WTC11 (cell line): ENCODE measurements at regions not wholly inside any gene's neighbourhood (a gene's known extent, or its start where the extent isn't known, plus 50 kb on each side); places are given as distances from the start of the nearest gene placed in this dataset.

Source experiments
- ATF3 ChIP-seq: sonication (generic); formaldehyde crosslinking; conservative IDR thresholded peaks from 2 replicates; pipeline ENCODE4 v1.8.1; 2022; ENCODE audit warnings: mild to moderate bottlenecking, missing genetic modification reagents
- CTCF ChIP-seq: fragments of 200-600 bp; IDR thresholded peaks from 2 replicates; pipeline ENCODE4 v1.8.0; 2022; ENCODE audit warnings: antibody characterized with exemption
- ESRRA ChIP-seq: sonication (generic); formaldehyde crosslinking; IDR thresholded peaks from 2 replicates; pipeline ENCODE4 v1.8.1; 2022; ENCODE audit warnings: mild to moderate bottlenecking, missing genetic modification reagents, borderline replicate concordance
- FOXJ3 ChIP-seq: sonication (generic); formaldehyde crosslinking; IDR thresholded peaks from 2 replicates; pipeline ENCODE4 v1.9.0; 2021; ENCODE audit warnings: missing genetic modification reagents, mild to moderate bottlenecking, borderline replicate concordance
- FOXK1 ChIP-seq: sonication (generic); formaldehyde crosslinking; IDR thresholded peaks from 2 replicates; pipeline ENCODE4 v1.8.0; 2022; ENCODE audit warnings: mild to moderate bottlenecking, moderate library complexity, missing genetic modification reagents
- JUN ChIP-seq: sonication (generic); formaldehyde crosslinking; IDR thresholded peaks from 2 replicates; pipeline ENCODE4 v1.8.0; 2023; ENCODE audit warnings: mild to moderate bottlenecking, missing genetic modification reagents
- KAT7 ChIP-seq: sonication (generic); formaldehyde crosslinking; IDR thresholded peaks from 2 replicates; pipeline ENCODE4 v1.8.1; 2023; ENCODE audit warnings: missing genetic modification reagents, mild to moderate bottlenecking, borderline replicate concordance
- SMAD3 ChIP-seq: sonication (generic); formaldehyde crosslinking; IDR thresholded peaks from 2 replicates; pipeline ENCODE4 v1.8.0; 2022; ENCODE audit warnings: missing genetic modification reagents, mild to moderate bottlenecking, borderline replicate concordance
- SMAD4 ChIP-seq: sonication (generic); formaldehyde crosslinking; IDR thresholded peaks from 2 replicates; pipeline ENCODE4 v1.8.0; 2022; ENCODE audit warnings: mild to moderate bottlenecking, missing genetic modification reagents
- ZNF138 ChIP-seq: sonication (generic); formaldehyde crosslinking; conservative IDR thresholded peaks from 2 replicates; pipeline ENCODE4 v1.8.1; 2022; ENCODE audit warnings: mild to moderate bottlenecking, moderate library complexity, missing genetic modification reagents
- ZNF232 ChIP-seq: sonication (generic); formaldehyde crosslinking; IDR thresholded peaks from 2 replicates; pipeline ENCODE4 v1.8.0; 2022; ENCODE audit warnings: mild to moderate bottlenecking, missing genetic modification reagents
- ZNF423 ChIP-seq: fragments of 250-450 bp; sonication (Bioruptor Pico); IDR thresholded peaks from 2 replicates; pipeline ENCODE4 v2.1.2; 2022; ENCODE audit warnings: mild to moderate bottlenecking, moderate library complexity
- TF ChIP-seq, protein P1 (sequence below): sonication (generic); formaldehyde crosslinking; IDR thresholded peaks from 2 replicates; pipeline ENCODE4 v1.8.1; 2022; ENCODE audit warnings: low read depth, mild to moderate bottlenecking, moderate library complexity, missing genetic modification reagents, borderline replicate concordance
- TF ChIP-seq, protein P2 (sequence below): sonication (generic); formaldehyde crosslinking; IDR thresholded peaks from 2 replicates; pipeline ENCODE4 v1.8.1; 2022; ENCODE audit warnings: mild to moderate bottlenecking, missing genetic modification reagents, moderate library complexity, borderline replicate concordance

GRCh38 chr14:43903209-43903608, 603.9 kb downstream of the FSCB start:
- TF ChIP-seq CTCF = no peak
- no peak for TF ChIP-seq SMAD4 (CRISPR knock-in tag)
- TF ChIP-seq, protein P1, sequence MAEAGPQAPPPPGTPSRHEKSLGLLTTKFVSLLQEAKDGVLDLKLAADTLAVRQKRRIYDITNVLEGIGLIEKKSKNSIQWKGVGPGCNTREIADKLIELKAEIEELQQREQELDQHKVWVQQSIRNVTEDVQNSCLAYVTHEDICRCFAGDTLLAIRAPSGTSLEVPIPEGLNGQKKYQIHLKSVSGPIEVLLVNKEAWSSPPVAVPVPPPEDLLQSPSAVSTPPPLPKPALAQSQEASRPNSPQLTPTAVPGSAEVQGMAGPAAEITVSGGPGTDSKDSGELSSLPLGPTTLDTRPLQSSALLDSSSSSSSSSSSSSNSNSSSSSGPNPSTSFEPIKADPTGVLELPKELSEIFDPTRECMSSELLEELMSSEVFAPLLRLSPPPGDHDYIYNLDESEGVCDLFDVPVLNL (CRISPR knock-in tag) = no peak
- no peak for TF ChIP-seq FOXK1
- TF ChIP-seq KAT7 (CRISPR knock-in tag) = no peak
- TF ChIP-seq ZNF232 (CRISPR knock-in tag) = no peak
- no peak for TF ChIP-seq JUN (CRISPR knock-in tag)
- no peak for TF ChIP-seq ZNF423 (CRISPR knock-in tag)
- no peak for TF ChIP-seq ATF3 (CRISPR knock-in tag)
- no peak for TF ChIP-seq FOXJ3 (CRISPR knock-in tag)
- TF ChIP-seq SMAD3 (CRISPR knock-in tag) = no peak
- TF ChIP-seq ZNF138 (CRISPR knock-in tag) = no peak
- no peak for TF ChIP-seq ESRRA (CRISPR knock-in tag)
- TF ChIP-seq, protein P2, sequence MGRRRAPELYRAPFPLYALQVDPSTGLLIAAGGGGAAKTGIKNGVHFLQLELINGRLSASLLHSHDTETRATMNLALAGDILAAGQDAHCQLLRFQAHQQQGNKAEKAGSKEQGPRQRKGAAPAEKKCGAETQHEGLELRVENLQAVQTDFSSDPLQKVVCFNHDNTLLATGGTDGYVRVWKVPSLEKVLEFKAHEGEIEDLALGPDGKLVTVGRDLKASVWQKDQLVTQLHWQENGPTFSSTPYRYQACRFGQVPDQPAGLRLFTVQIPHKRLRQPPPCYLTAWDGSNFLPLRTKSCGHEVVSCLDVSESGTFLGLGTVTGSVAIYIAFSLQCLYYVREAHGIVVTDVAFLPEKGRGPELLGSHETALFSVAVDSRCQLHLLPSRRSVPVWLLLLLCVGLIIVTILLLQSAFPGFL = no peak
